ENCODE measurements at regions not wholly inside any gene's neighbourhood (a gene's known extent, or its start where the extent isn't known, plus 50 kb on each side); places are given as distances from the start of the nearest gene placed in this dataset.

DNA sequence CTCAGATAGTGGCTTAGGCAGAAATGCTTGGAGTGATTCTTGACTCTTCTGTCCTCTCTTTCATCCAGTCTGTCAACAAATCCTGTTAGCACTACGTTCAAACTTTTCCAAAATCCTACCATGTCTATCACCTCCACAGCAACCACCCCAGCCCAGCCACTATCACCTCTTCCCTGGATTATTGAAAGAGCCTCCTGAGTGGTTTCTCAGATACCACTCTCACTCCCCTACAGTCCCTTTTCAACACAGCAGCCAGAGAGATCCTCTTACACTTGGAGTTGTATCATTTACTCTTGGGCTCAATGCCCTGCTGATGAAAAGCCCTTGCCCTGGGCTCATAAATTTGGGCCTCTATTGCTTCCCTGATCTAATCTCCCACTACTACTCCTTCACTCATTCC is 218.9 kb downstream of the EXOC5 start:
- no peak for TF ChIP-seq KAT7 (CRISPR knock-in tag; IDR thresholded peaks at IDR 0.05; ENCODE audit: borderline replicate concordance)
- no peak for TF ChIP-seq ATF1 (CRISPR knock-in tag; IDR thresholded peaks at IDR 0.05)
- TF ChIP-seq, protein P1, sequence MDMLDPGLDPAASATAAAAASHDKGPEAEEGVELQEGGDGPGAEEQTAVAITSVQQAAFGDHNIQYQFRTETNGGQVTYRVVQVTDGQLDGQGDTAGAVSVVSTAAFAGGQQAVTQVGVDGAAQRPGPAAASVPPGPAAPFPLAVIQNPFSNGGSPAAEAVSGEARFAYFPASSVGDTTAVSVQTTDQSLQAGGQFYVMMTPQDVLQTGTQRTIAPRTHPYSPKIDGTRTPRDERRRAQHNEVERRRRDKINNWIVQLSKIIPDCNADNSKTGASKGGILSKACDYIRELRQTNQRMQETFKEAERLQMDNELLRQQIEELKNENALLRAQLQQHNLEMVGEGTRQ (CRISPR knock-in tag; IDR thresholded peaks at IDR 0.05): no peak
- TF ChIP-seq, protein P2, sequence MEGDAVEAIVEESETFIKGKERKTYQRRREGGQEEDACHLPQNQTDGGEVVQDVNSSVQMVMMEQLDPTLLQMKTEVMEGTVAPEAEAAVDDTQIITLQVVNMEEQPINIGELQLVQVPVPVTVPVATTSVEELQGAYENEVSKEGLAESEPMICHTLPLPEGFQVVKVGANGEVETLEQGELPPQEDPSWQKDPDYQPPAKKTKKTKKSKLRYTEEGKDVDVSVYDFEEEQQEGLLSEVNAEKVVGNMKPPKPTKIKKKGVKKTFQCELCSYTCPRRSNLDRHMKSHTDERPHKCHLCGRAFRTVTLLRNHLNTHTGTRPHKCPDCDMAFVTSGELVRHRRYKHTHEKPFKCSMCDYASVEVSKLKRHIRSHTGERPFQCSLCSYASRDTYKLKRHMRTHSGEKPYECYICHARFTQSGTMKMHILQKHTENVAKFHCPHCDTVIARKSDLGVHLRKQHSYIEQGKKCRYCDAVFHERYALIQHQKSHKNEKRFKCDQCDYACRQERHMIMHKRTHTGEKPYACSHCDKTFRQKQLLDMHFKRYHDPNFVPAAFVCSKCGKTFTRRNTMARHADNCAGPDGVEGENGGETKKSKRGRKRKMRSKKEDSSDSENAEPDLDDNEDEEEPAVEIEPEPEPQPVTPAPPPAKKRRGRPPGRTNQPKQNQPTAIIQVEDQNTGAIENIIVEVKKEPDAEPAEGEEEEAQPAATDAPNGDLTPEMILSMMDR (IDR thresholded peaks at IDR 0.05): no peak
- TF ChIP-seq ESRRA (CRISPR knock-in tag; IDR thresholded peaks at IDR 0.05; ENCODE audit: borderline replicate concordance): no peak
- TF ChIP-seq, protein P3, sequence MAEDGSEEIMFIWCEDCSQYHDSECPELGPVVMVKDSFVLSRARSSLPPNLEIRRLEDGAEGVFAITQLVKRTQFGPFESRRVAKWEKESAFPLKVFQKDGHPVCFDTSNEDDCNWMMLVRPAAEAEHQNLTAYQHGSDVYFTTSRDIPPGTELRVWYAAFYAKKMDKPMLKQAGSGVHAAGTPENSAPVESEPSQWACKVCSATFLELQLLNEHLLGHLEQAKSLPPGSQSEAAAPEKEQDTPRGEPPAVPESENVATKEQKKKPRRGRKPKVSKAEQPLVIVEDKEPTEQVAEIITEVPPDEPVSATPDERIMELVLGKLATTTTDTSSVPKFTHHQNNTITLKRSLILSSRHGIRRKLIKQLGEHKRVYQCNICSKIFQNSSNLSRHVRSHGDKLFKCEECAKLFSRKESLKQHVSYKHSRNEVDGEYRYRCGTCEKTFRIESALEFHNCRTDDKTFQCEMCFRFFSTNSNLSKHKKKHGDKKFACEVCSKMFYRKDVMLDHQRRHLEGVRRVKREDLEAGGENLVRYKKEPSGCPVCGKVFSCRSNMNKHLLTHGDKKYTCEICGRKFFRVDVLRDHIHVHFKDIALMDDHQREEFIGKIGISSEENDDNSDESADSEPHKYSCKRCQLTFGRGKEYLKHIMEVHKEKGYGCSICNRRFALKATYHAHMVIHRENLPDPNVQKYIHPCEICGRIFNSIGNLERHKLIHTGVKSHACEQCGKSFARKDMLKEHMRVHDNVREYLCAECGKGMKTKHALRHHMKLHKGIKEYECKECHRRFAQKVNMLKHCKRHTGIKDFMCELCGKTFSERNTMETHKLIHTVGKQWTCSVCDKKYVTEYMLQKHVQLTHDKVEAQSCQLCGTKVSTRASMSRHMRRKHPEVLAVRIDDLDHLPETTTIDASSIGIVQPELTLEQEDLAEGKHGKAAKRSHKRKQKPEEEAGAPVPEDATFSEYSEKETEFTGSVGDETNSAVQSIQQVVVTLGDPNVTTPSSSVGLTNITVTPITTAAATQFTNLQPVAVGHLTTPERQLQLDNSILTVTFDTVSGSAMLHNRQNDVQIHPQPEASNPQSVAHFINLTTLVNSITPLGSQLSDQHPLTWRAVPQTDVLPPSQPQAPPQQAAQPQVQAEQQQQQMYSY (CRISPR knock-in tag; IDR thresholded peaks at IDR 0.05): no peak
- TF ChIP-seq, protein P4, sequence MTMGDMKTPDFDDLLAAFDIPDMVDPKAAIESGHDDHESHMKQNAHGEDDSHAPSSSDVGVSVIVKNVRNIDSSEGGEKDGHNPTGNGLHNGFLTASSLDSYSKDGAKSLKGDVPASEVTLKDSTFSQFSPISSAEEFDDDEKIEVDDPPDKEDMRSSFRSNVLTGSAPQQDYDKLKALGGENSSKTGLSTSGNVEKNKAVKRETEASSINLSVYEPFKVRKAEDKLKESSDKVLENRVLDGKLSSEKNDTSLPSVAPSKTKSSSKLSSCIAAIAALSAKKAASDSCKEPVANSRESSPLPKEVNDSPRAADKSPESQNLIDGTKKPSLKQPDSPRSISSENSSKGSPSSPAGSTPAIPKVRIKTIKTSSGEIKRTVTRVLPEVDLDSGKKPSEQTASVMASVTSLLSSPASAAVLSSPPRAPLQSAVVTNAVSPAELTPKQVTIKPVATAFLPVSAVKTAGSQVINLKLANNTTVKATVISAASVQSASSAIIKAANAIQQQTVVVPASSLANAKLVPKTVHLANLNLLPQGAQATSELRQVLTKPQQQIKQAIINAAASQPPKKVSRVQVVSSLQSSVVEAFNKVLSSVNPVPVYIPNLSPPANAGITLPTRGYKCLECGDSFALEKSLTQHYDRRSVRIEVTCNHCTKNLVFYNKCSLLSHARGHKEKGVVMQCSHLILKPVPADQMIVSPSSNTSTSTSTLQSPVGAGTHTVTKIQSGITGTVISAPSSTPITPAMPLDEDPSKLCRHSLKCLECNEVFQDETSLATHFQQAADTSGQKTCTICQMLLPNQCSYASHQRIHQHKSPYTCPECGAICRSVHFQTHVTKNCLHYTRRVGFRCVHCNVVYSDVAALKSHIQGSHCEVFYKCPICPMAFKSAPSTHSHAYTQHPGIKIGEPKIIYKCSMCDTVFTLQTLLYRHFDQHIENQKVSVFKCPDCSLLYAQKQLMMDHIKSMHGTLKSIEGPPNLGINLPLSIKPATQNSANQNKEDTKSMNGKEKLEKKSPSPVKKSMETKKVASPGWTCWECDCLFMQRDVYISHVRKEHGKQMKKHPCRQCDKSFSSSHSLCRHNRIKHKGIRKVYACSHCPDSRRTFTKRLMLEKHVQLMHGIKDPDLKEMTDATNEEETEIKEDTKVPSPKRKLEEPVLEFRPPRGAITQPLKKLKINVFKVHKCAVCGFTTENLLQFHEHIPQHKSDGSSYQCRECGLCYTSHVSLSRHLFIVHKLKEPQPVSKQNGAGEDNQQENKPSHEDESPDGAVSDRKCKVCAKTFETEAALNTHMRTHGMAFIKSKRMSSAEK (CRISPR knock-in tag; IDR thresholded peaks at IDR 0.05; ENCODE audit: borderline replicate concordance): no peak
- no peak for TF ChIP-seq FOXJ3 (CRISPR knock-in tag; IDR thresholded peaks at IDR 0.05; ENCODE audit: borderline replicate concordance)
- TF ChIP-seq, protein P5, sequence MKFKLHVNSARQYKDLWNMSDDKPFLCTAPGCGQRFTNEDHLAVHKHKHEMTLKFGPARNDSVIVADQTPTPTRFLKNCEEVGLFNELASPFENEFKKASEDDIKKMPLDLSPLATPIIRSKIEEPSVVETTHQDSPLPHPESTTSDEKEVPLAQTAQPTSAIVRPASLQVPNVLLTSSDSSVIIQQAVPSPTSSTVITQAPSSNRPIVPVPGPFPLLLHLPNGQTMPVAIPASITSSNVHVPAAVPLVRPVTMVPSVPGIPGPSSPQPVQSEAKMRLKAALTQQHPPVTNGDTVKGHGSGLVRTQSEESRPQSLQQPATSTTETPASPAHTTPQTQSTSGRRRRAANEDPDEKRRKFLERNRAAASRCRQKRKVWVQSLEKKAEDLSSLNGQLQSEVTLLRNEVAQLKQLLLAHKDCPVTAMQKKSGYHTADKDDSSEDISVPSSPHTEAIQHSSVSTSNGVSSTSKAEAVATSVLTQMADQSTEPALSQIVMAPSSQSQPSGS (CRISPR knock-in tag; IDR thresholded peaks at IDR 0.05; ENCODE audit: borderline replicate concordance, low read depth): no peak
- no peak for TF ChIP-seq TP53 (CRISPR knock-in tag; IDR thresholded peaks at IDR 0.05)
- no peak for TF ChIP-seq SP1 (CRISPR knock-in tag; conservative IDR thresholded peaks at IDR 0.05)
- TF ChIP-seq, protein P6, sequence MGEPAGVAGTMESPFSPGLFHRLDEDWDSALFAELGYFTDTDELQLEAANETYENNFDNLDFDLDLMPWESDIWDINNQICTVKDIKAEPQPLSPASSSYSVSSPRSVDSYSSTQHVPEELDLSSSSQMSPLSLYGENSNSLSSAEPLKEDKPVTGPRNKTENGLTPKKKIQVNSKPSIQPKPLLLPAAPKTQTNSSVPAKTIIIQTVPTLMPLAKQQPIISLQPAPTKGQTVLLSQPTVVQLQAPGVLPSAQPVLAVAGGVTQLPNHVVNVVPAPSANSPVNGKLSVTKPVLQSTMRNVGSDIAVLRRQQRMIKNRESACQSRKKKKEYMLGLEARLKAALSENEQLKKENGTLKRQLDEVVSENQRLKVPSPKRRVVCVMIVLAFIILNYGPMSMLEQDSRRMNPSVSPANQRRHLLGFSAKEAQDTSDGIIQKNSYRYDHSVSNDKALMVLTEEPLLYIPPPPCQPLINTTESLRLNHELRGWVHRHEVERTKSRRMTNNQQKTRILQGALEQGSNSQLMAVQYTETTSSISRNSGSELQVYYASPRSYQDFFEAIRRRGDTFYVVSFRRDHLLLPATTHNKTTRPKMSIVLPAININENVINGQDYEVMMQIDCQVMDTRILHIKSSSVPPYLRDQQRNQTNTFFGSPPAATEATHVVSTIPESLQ (CRISPR knock-in tag; IDR thresholded peaks at IDR 0.05): no peak
- TF ChIP-seq, protein P7, sequence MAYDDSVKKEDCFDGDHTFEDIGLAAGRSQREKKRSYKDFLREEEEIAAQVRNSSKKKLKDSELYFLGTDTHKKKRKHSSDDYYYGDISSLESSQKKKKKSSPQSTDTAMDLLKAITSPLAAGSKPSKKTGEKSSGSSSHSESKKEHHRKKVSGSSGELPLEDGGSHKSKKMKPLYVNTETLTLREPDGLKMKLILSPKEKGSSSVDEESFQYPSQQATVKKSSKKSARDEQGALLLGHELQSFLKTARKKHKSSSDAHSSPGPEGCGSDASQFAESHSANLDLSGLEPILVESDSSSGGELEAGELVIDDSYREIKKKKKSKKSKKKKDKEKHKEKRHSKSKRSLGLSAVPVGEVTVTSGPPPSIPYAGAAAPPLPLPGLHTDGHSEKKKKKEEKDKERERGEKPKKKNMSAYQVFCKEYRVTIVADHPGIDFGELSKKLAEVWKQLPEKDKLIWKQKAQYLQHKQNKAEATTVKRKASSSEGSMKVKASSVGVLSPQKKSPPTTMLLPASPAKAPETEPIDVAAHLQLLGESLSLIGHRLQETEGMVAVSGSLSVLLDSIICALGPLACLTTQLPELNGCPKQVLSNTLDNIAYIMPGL (CRISPR knock-in tag; IDR thresholded peaks at IDR 0.05): no peak

Data from WTC11 (cell line).